Small intestine (tissue), 7 donors: ENCODE measurements at regions not wholly inside any gene's neighbourhood (a gene's known extent, or its start where the extent isn't known, plus 50 kb on each side); places are given as distances from the start of the nearest gene placed in this dataset.
"Not testable (repeated sequence)": the region's sequence is repeated elsewhere in the genome, so short reads cannot be mapped to it uniquely, and the experiment has no call there.

Experiments
- DNase-seq, 2 donors: peaks; one replicate each; pipeline versions ENCODE4 v3.0.0 to v3.0.0-alpha.2; 2013
- FAIRE-seq: peaks from 2 replicates; lab custom pipeline; 2012; peaks lifted over from hg19 to GRCh38; lab: Jason Lieb, UNC
- H3K27ac ChIP-seq, 3 donors: one replicate each; pipeline ENCODE4 v1.5.1; 2013; ENCODE audit warnings: low read length in 2 of 3, mild to moderate bottlenecking in 2 of 3, control low read depth in 1 of 3, inconsistent platforms in 1 of 3, low read depth in 1 of 3, moderate library complexity in 1 of 3
- H3K27me3 ChIP-seq, 3 donors: one replicate each; pipeline ENCODE4 v1.6.1; 2013; ENCODE audit warnings: low read length in 3 of 3, inconsistent platforms in 1 of 3; ENCODE audit not compliant: control insufficient read depth in 3 of 3, insufficient read depth in 3 of 3
- H3K36me3 ChIP-seq, 3 donors: one replicate each; pipeline ENCODE4 v1.6.1; 2013; ENCODE audit warnings: low read length in 3 of 3, inconsistent platforms in 1 of 3, low read depth in 1 of 3, mild to moderate bottlenecking in 1 of 3, moderate library complexity in 1 of 3; ENCODE audit not compliant: control insufficient read depth in 3 of 3, insufficient read depth in 2 of 3
- H3K4me1 ChIP-seq, 3 donors: one replicate each; pipeline ENCODE4 v1.6.1; 2013; ENCODE audit warnings: low read length in 2 of 3, inconsistent platforms in 1 of 3, low read depth in 1 of 3, mild to moderate bottlenecking in 1 of 3, moderate library complexity in 1 of 3; ENCODE audit not compliant: control insufficient read depth in 3 of 3, insufficient read depth in 2 of 3
- H3K4me3 ChIP-seq, 3 donors: one replicate each; pipeline ENCODE4 v1.5.1; 2013; ENCODE audit warnings: low read length in 3 of 3, control low read depth in 1 of 3, inconsistent platforms in 1 of 3, low read depth in 1 of 3, mild to moderate bottlenecking in 1 of 3, moderate library complexity in 1 of 3
- H3K9me3 ChIP-seq, 2 donors: one replicate each; pipeline ENCODE4 v1.6.1; 2013; ENCODE audit warnings: low read depth in 1 of 2, low read length in 1 of 2; ENCODE audit not compliant: control insufficient read depth in 2 of 2, insufficient read depth in 1 of 2
- WGBS, 3 donors: extraction: QIAGEN DNeasy Blood & Tissue Kit; methylation state at CpG; one replicate each; pipeline ENCODE4 v1.1.7; 2013; 5-methylcytosine and 5-hydroxymethylcytosine counted together
- donor health status: healthy with polysubstance abuse.
- donor health status: control.
- donor health status: control.
- donor health status: Bipolar disorder and iron deficiency.
- donor health status: healthy.

GRCh38 chr4:133267506-133267905 lies 118.4 kb downstream of the PCDH10 start:
- FAIRE-seq, H3K27me3 ChIP-seq: not testable (repeated sequence)
- WGBS, 3 donors: 46 to 61% (median 60%) methylated on average over 7 of the region's 7 CpGs

DNA sequence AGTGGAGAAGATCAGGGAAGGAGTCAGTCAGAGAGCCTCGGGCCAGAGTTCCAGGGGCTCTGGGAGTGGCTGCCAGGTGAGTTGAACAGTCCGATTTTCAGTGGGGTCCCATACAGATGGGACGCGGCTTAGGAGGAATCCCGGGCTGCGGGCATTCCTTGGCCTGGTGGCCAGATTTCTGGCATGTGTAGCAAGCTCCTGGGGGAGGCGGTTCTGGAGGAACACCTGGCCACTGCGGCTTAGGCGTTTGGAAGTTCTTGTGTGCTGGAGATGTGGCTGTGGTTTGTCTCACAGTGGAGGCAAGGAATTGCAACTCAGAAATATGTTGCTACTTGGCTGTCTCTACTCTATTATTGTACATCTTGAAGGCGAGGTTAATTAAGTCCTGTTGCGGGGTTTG lies 117.9 kb downstream of the PCDH10 start:
- not testable (repeated sequence) for H3K27me3 ChIP-seq, H3K36me3 ChIP-seq, H3K27ac ChIP-seq, H3K9me3 ChIP-seq, DNase-seq, FAIRE-seq, H3K4me1 ChIP-seq, H3K4me3 ChIP-seq
- WGBS, 3 donors: 82 to 87% (median 86%) methylated on average over 9 to 11 of the region's 11 CpGs

More at GRCh38 chr4:133267506-133267905, 118.4 kb downstream of the PCDH10 start:
- H3K9me3 ChIP-seq, H3K4me1 ChIP-seq, H3K36me3 ChIP-seq, H3K27ac ChIP-seq, H3K4me3 ChIP-seq, DNase-seq: not testable (repeated sequence)

GRCh38 chr4:133264251-133264650 lies 115.2 kb downstream of the PCDH10 start:
- not testable (repeated sequence) for H3K36me3 ChIP-seq, H3K27ac ChIP-seq, DNase-seq, H3K4me1 ChIP-seq, H3K27me3 ChIP-seq, H3K9me3 ChIP-seq, FAIRE-seq, H3K4me3 ChIP-seq
- WGBS, 3 donors: 54 to 66% (median 57%) methylated on average over 3 of the region's 3 CpGs

GRCh38 chr4:133263104-133263503 lies 114.0 kb downstream of the PCDH10 start:
- 22 to 40% (median 24%) methylated on average over 3 of the region's 3 CpGs for WGBS, 3 donors
- Histone ChIP-seq H3K4me1 (no peaks in the 10 kb centered on the region), H3K27ac (no peak overlapping the region), H3K9me3 (no peaks in the 10 kb centered on the region), H3K4me3 (no peak overlapping the region), H3K27me3 (no peaks in the 10 kb centered on the region), H3K36me3 (no peaks in the 10 kb centered on the region)
- DNase-seq (no peak), FAIRE-seq (no peak)

GRCh38 chr4:133247861-133248260 lies 98.8 kb downstream of the PCDH10 start:
- 76 to 89% (median 84%) methylated on average over 2 of the region's 2 CpGs for WGBS, 3 donors
- H3K27me3 ChIP-seq: no peaks in the 10 kb centered on the region
- FAIRE-seq (no peak), DNase-seq (no peak)
- H3K27ac ChIP-seq: no peak overlapping the region
- no peak overlapping the region for H3K4me3 ChIP-seq
- H3K4me1 ChIP-seq: no peaks in the 10 kb centered on the region
- H3K36me3 ChIP-seq: no peaks in the 10 kb centered on the region
- no peaks in the 10 kb centered on the region for H3K9me3 ChIP-seq

DNA sequence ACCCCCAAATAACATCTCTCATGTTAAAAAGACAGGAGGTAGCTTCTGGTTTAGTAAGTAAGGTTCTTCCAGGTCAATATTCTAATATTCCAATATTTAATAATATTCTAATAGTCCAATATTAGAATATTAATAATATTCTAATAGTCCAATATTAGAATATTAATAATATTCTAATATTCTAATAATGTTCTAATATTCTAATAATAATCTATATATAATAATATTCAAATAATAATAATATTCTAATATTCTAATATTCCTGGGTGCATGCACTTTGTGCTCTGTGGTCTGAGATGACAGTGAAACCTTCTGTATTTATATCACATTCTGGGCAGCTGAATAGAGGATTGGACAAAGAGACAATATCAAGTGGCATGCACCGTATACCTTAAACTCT lies 96.1 kb downstream of the PCDH10 start:
- Histone ChIP-seq H3K4me3 (no peak overlapping the region), H3K36me3 (no peaks in the 10 kb centered on the region), H3K27ac (no peak overlapping the region), H3K4me1 (no peaks in the 10 kb centered on the region), H3K9me3 (no peaks in the 10 kb centered on the region), H3K27me3 (no peaks in the 10 kb centered on the region)
- FAIRE-seq: no peak
- no peak for DNase-seq
- WGBS, 3 donors: 89 to 92% (median 92%) methylated on average over 1 of the region's 1 CpG
